ENCODE measurements at regions not wholly inside any gene's neighbourhood (a gene's known extent, or its start where the extent isn't known, plus 50 kb on each side); places are given as distances from the start of the nearest gene placed in this dataset.

- CTCF ChIA-PET, result no interaction called here
- Mint-ChIP-seq H3K27ac (no peak overlapping the region), H3K36me3 (ENCODE audit: low read depth) (no peaks in the 10 kb centered on the region), H3K9me3 (no peaks in the 10 kb centered on the region), H3K4me1 (ENCODE audit: low read depth) (no peaks in the 10 kb centered on the region), H3K27me3 (no peaks in the 10 kb centered on the region), H3K4me3 (no peak overlapping the region)
- POLR2A ChIA-PET, result no interaction called here
- ATAC-seq (ENCODE audit: poor library complexity) (no peak), DNase-seq (peak in 1 of 14 experiments; percentile 11)
- Histone ChIP-seq H3K4me3 (ENCODE audit: low read length) (no peak overlapping the region), H3K9me3 (ENCODE audit: control insufficient read depth in 1 of 2, insufficient read depth in 1 of 2, low read length in 2 of 2) (peaks cover 0 to 12% of the 10 kb centered on the region in 2 experiments), H3K27ac (ENCODE audit: low read depth in 1 of 2, low read length in 2 of 2) (no peak overlapping the region), H3K36me3 (ENCODE audit: insufficient read depth, low read length) (no peaks in the 10 kb centered on the region), H3K27me3 (ENCODE audit: control insufficient read depth in 1 of 2, insufficient read depth in 2 of 2, low read length in 2 of 2) (no peaks in the 10 kb centered on the region), H3K4me1 (ENCODE audit: insufficient read depth, low read length) (no peaks in the 10 kb centered on the region)
- intact Hi-C loops (cut with DNase I, micrococcal nuclease), result no loop called here
- TF ChIP-seq CTCF (IDR thresholded peaks at IDR 0.05), result no peak
Measured at GRCh38 chrX:925652-926061, 286.8 kb downstream of the CRLF2 start.

DNA sequence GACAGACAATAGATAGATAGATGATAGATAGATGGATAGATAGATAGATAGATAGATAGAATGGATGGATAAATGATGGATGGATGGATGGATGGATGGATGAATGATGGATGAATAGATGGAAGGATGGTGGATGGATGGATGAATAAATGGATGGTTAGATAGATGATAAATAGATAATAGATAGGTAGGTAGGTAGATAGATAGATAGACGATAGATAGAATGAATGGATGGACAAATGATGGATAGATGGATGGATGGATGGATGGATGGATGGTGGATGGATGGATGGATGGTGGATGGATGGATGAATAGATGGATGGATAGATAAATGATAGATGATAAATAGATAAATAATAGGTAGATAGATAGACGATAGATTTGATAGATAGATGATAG is 287.4 kb downstream of the CRLF2 start:
- Mint-ChIP-seq H3K36me3 (ENCODE audit: low read depth) (no peaks in the 10 kb centered on the region), H3K4me1 (ENCODE audit: low read depth) (no peaks in the 10 kb centered on the region), H3K4me3 (no peak overlapping the region), H3K9me3 (no peaks in the 10 kb centered on the region), H3K27ac (no peak overlapping the region), H3K27me3 (no peaks in the 10 kb centered on the region)
- POLR2A ChIA-PET, result no interaction called here
- Histone ChIP-seq H3K27ac (ENCODE audit: low read depth in 1 of 2, low read length in 2 of 2) (no peak overlapping the region), H3K36me3 (ENCODE audit: insufficient read depth, low read length) (no peaks in the 10 kb centered on the region), H3K27me3 (ENCODE audit: control insufficient read depth in 1 of 2, insufficient read depth in 2 of 2, low read length in 2 of 2) (no peaks in the 10 kb centered on the region), H3K4me1 (ENCODE audit: insufficient read depth, low read length) (no peaks in the 10 kb centered on the region), H3K9me3 (ENCODE audit: control insufficient read depth in 1 of 2, insufficient read depth in 1 of 2, low read length in 2 of 2) (peaks cover 0 to 8% of the 10 kb centered on the region in 2 experiments), H3K4me3 (ENCODE audit: low read length) (no peak overlapping the region)
- ATAC-seq (ENCODE audit: poor library complexity), result no peak
- DNase-seq, result no peak
- TF ChIP-seq CTCF (IDR thresholded peaks at IDR 0.05), result no peak
- intact Hi-C loops (cut with DNase I, micrococcal nuclease), result no loop called here
- CTCF ChIA-PET, result no interaction called here

DNA sequence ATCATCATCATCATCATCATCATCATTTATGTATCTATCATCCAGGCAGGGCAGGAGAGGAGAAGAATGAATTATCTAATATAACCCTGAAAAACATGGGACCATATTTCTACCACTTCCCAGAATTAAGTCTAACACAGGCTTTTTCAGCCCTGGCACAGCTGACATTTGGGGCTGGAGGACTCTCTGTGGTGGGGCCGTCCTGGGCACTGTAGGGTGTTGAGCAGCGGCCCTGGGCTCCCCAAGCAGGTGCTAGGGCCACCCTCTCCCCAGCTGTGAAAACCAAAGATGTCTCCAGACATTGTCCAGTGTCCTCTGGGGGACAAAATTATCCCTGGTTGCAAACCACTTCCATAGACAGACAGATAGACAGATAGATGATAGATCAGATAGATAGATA is 288.4 kb downstream of the CRLF2 start:
- DNase-seq, result peak in 1 of 14 experiments; percentile 7
- Mint-ChIP-seq H3K4me1 (ENCODE audit: low read depth) (no peaks in the 10 kb centered on the region), H3K36me3 (ENCODE audit: low read depth) (no peaks in the 10 kb centered on the region), H3K27ac (no peak overlapping the region), H3K27me3 (no peaks in the 10 kb centered on the region), H3K9me3 (no peaks in the 10 kb centered on the region), H3K4me3 (no peak overlapping the region)
- no peaks in the 10 kb centered on the region for H3K27me3 ChIP-seq (ENCODE audit: control insufficient read depth in 1 of 2, insufficient read depth in 2 of 2, low read length in 2 of 2)
- H3K36me3 ChIP-seq (ENCODE audit: insufficient read depth, low read length), result no peaks in the 10 kb centered on the region
- ChIA-PET CTCF (no interaction called here), POLR2A (no interaction called here)
- no peaks in the 10 kb centered on the region for H3K4me1 ChIP-seq (ENCODE audit: insufficient read depth, low read length)
- peaks cover 0 to 9% of the 10 kb centered on the region in 2 experiments for H3K9me3 ChIP-seq (ENCODE audit: control insufficient read depth in 1 of 2, insufficient read depth in 1 of 2, low read length in 2 of 2)
- intact Hi-C loops (cut with DNase I, micrococcal nuclease), result no loop called here
- ATAC-seq (ENCODE audit: poor library complexity), result no peak
- H3K4me3 ChIP-seq (ENCODE audit: low read length), result no peak overlapping the region
- TF ChIP-seq CTCF (IDR thresholded peaks at IDR 0.05), result no peak
- H3K27ac ChIP-seq (ENCODE audit: low read depth in 1 of 2, low read length in 2 of 2), result no peak overlapping the region

All from CD4-positive, alpha-beta T cell (primary cell).